Heart left ventricle (tissue), 16 donors: ENCODE measurements at regions not wholly inside any gene's neighbourhood (a gene's known extent, or its start where the extent isn't known, plus 50 kb on each side); places are given as distances from the start of the nearest gene placed in this dataset.

Source experiments
- ATAC-seq, 4 donors: fragments of 200-7000 bp; cut with Tn5 transposase; one replicate each; pipeline ENCODE4 v1.9.1; 2020 to 2022; ENCODE audit warnings: moderate library complexity in 4 of 4, mild to moderate bottlenecking in 3 of 4, moderate number of reproducible peaks in 1 of 4
- DNase-seq, 5 donors: peaks; one replicate each; pipeline ENCODE4 v3.0.0-alpha.2; 2020
- H3K27ac ChIP-seq, 12 donors: fragments of 200-600 bp; sonication (generic) in 4 of 12; one replicate each; pipeline versions ENCODE4 v1.5.0 to v1.8.0; 2016 to 2022; ENCODE audit warnings: mild to moderate bottlenecking in 2 of 12
- H3K27me3 ChIP-seq, 9 donors: fragments of 200-600 bp; sonication (generic) in 2 of 9; one replicate each; pipeline versions ENCODE4 v1.5.1 to v1.8.0; 2016 to 2022; ENCODE audit warnings: mild to moderate bottlenecking in 3 of 9
- H3K36me3 ChIP-seq, 9 donors: fragments of 200-600 bp; sonication (generic) in 2 of 9; one replicate each; pipeline versions ENCODE4 v1.5.0 to v1.8.0; 2018 to 2022; ENCODE audit warnings: mild to moderate bottlenecking in 2 of 9
- H3K4me1 ChIP-seq, 12 donors: fragments of 200-600 bp; sonication (generic) in 4 of 12; one replicate each; pipeline versions ENCODE4 v1.5.0 to v1.8.0; 2016 to 2022; ENCODE audit warnings: mild to moderate bottlenecking in 3 of 12
- H3K4me3 ChIP-seq, 12 donors: fragments of 200-600 bp; sonication (generic) in 4 of 12; one replicate each; pipeline versions ENCODE4 v1.5.0 to v1.8.0; 2017 to 2022; ENCODE audit warnings: mild to moderate bottlenecking in 9 of 12, moderate library complexity in 4 of 12
- H3K9me3 ChIP-seq, 12 donors: fragments of 200-600 bp; sonication (generic) in 4 of 12; one replicate each; pipeline versions ENCODE4 v1.5.0 to v1.8.0; 2016 to 2022; ENCODE audit warnings: mild to moderate bottlenecking in 1 of 12
- CTCF ChIP-seq, 12 donors: fragments of 200-600 bp; sonication (generic) in 4 of 12; IDR thresholded peaks; one replicate each; pipeline versions ENCODE4 v1.5.0 to v1.8.0; 2018 to 2022; ENCODE audit warnings: antibody characterized with exemption in 12 of 12, mild to moderate bottlenecking in 5 of 12
- POLR2A ChIP-seq, 2 donors: fragments of 450-650 bp; IDR thresholded peaks; one replicate each; pipeline ENCODE4 v1.6.1; 2017; ENCODE audit warnings: antibody characterized with exemption in 2 of 2, mild to moderate bottlenecking in 2 of 2, moderate library complexity in 2 of 2
- WGBS, 4 donors: extraction: QIAGEN DNeasy Blood & Tissue Kit in 2 of 4; methylation state at CpG; one replicate each; pipeline versions ENCODE4 v1.1.5 to v1.1.7; 2013 to 2018; 5-methylcytosine and 5-hydroxymethylcytosine counted together
- intact Hi-C, 10 donors: fragments of 100-400 bp; cut with DNase I; formaldehyde crosslinking; loops; one replicate each; pipeline versions ENCODE4 v1.11.1 to v1.14.2; 2022
- donor health status: ischemic (EF 13 %, LVEDD 7.1; RV severe dilation, severe dysfunction).
- donor health status: healthy with polysubstance abuse.
- donor health status: DM: no; HTN: yes; CAD: no.
- donor health status: DM: no; HTN: no; CAD: no.
- donor health status: ischemic (EF 25% LVEDD 6.9; RV normal size, moderate dysfunction).
- donor health status: ischemic (EF 25% LVEDD 5.7; RV mildly dilated, moderate dysfunction).
- donor health status: healthy.
- donor health status: DM: yes; HTN: yes; CAD: no.
- donor health status: ischemic (EF 35%, LVEDD 5.7; RV mildly dilated, moderate dysfunction).
- donor health status: nonischemic (EF 11% LVEDD 7.7; RV severe dilation, severe dysfunction).
- donor health status: DM: yes; HTN: yes; CAD: no.
- donor health status: PGD.
- donor health status: ischemic (EF 29% LVEDD 5.4; RV normal size, mild dysfunction).
- donor health status: nonischemic (EF 23%, LVEDD 6.1; RV moderate dilation, normal function).

GRCh38 chr12:60112763-60113162 lies 516.9 kb downstream of the SLC16A7 start:
- Histone ChIP-seq H3K27me3 (no peaks in the 10 kb centered on the region), H3K4me3 (no peak overlapping the region), H3K9me3 (no peaks in the 10 kb centered on the region), H3K4me1 (no peaks in the 10 kb centered on the region), H3K36me3 (no peaks in the 10 kb centered on the region), H3K27ac (no peak overlapping the region)
- no peak for TF ChIP-seq POLR2A (IDR thresholded peaks at IDR 0.05)
- no peak for TF ChIP-seq CTCF (IDR thresholded peaks at IDR 0.05)
- 0 to 39% (median 0%) methylated on average over 1 of the region's 1 CpG for WGBS, 4 donors
- DNase-seq = no peak
- no peak for ATAC-seq
- intact Hi-C loops = no loop called here

- Histone ChIP-seq H3K9me3 (no peaks in the 10 kb centered on the region), H3K4me1 (no peaks in the 10 kb centered on the region), H3K36me3 (no peaks in the 10 kb centered on the region), H3K27ac (no peak overlapping the region), H3K4me3 (no peak overlapping the region), H3K27me3 (no peaks in the 10 kb centered on the region)
- no peak for DNase-seq
- intact Hi-C loops = no loop called here
- no peak for TF ChIP-seq POLR2A (IDR thresholded peaks at IDR 0.05)
- no peak for TF ChIP-seq CTCF (IDR thresholded peaks at IDR 0.05)
- ATAC-seq = no peak
- WGBS, 4 donors = 88 to 95% (median 91%) methylated on average over 1 of the region's 1 CpG
Measured at GRCh38 chr12:60114169-60114568, 518.3 kb downstream of the SLC16A7 start.

DNA sequence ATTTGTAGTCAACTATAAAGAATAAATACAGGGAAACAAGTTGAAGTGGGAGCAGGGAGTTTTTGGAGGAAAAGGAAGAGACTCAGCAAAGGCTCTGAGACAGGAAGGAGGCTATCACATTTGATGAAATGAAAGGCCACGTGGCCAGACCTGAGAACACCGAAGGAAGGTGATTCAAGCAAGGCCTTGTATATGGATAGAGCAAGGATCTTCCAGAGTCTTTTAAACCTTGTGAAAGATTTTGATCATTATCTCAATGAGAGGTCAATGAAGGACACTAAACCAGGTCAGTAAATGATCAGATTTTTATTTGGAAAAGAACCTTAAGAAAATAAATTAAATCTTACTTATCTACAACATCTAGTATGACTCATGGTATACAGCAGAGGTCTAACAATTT lies 523.5 kb downstream of the SLC16A7 start:
- H3K4me1 ChIP-seq = no peaks in the 10 kb centered on the region
- H3K27me3 ChIP-seq = no peaks in the 10 kb centered on the region
- no peak overlapping the region for H3K27ac ChIP-seq
- WGBS, 4 donors = 49 to 63% (median 56%) methylated on average over 2 of the region's 2 CpGs
- H3K9me3 ChIP-seq = no peaks in the 10 kb centered on the region
- intact Hi-C loops = no loop called here
- H3K36me3 ChIP-seq = no peaks in the 10 kb centered on the region
- ATAC-seq (no peak), DNase-seq (no peak)
- H3K4me3 ChIP-seq = no peak overlapping the region
- no peak for TF ChIP-seq CTCF (IDR thresholded peaks at IDR 0.05)
- TF ChIP-seq POLR2A (IDR thresholded peaks at IDR 0.05) = no peak

DNA sequence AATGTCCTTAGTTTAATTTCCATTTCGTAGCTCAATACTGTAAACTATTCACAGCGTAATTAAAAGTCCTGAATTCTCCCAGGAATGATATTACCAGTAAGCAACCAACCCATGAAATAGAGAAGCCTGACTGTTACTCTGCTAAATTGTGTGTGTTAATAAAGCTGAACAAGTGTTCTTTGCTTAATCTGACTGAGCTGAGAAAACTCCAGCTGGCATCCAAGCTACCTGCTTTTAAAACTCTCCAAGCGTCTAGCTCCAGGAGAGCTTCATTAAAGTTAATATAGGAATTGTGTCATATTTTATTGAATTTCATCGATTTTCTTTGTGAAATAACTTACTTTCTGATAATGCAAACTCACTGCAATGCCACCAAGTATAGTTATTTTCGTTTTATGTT lies 524.4 kb downstream of the SLC16A7 start:
- DNase-seq (no peak), ATAC-seq (no peak)
- no peak for TF ChIP-seq CTCF (IDR thresholded peaks at IDR 0.05)
- no peak for TF ChIP-seq POLR2A (IDR thresholded peaks at IDR 0.05)
- Histone ChIP-seq H3K4me1 (no peaks in the 10 kb centered on the region), H3K27me3 (no peaks in the 10 kb centered on the region), H3K36me3 (no peaks in the 10 kb centered on the region), H3K9me3 (no peaks in the 10 kb centered on the region), H3K4me3 (no peak overlapping the region), H3K27ac (no peak overlapping the region)
- intact Hi-C loops = no loop called here
- WGBS, 4 donors = 79 to 85% (median 83%) methylated on average over 5 of the region's 5 CpGs
